NCI-H2196 treated with DMSO at 0.1 percent for 48 hours (cell line): ENCODE measurements at regions not wholly inside any gene's neighbourhood (a gene's known extent, or its start where the extent isn't known, plus 50 kb on each side); places are given as distances from the start of the nearest gene placed in this dataset.
"Not testable (repeated sequence)": the region's sequence is repeated elsewhere in the genome, so short reads cannot be mapped to it uniquely, and the experiment has no call there.

Source experiments
- DNase-seq: peaks from one replicate; lab custom pipeline; 2025; ENCODE audit not compliant: unreplicated experiment; lab: John Stamatoyannopoulos, UW

GRCh38 chr1:9465640-9466039 is 73.6 kb upstream of the SLC25A33 start:
- DNase-seq: no peak

- DNase-seq: no peak
These were observed 72.2 kb upstream of the SLC25A33 start for GRCh38 chr1:9466780-9467758.

- DNase-seq: not testable (repeated sequence)
These were observed 69.4 kb upstream of the SLC25A33 start for GRCh38 chr1:9469882-9470281.

DNA sequence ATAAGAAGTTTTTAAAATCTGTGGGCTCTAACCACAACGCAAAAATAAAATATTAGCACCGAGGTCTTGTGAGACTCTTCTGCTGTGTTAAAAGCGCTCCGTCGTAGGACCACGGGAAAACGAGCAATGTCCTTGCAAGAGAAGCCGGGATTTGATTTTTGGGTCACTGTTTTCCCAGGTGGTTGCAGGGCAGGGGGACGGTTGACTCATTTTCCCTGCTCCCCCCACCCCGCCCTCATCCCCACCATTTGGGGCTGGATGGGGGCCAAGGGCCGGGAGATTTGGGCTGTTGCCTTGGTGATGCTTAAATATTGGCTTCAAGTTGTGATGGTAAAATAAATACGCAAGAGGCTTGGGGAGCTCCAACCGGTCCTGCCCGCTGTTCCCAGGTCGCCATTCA is 67.6 kb upstream of the SLC25A33 start:
- no peak for DNase-seq

GRCh38 chr1:9472386-9473031 is 66.8 kb upstream of the SLC25A33 start:
- DNase-seq: no peak

GRCh38 chr1:9473032-9473807 is 66.0 kb upstream of the SLC25A33 start:
- DNase-seq: peak; percentile 37

DNA sequence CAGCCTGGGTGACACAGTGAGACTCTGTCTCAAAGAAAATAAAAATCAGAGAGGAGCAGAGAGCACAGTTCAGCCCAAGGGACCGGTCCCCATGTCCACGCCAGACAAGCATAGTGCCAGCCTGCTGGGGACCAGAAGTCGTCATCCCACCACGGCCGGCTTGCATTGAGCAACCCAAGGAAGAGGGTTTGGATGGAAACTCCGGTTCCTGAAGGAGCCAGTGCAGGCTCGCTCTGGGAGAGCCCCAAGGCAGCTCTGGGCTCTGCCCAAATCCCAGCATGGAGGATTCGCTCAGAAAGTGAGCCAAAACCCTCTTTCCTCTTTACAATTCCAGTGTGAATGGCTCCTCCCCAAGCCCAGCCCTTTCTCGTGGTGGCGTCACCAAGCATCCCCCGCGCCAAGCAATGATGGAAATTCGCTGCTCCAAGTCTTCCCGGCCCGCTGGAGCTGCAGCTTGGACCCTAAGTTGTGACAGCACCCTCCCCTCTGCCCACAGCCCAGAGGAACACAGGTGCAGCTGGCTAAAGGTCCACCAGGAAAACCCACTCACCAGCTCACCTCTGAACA is 64.1 kb upstream of the SLC25A33 start:
- DNase-seq: no peak

GRCh38 chr1:9476790-9477463 is 62.3 kb upstream of the SLC25A33 start:
- no peak for DNase-seq

DNA sequence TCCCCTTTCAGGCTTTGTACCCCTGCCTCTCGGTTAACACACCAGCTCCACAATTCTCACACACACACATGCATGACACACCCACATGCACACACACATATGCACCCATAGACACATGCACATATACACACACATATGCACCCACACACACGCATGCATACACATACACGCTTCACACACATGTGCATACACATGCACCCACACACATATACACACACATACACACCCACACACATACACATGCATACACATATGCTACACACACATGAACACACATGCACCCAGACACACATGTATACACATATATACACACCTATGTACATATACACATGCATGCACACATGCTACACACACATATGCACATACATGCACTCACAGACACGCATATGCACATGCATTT is 61.7 kb upstream of the SLC25A33 start:
- DNase-seq: no peak

DNA sequence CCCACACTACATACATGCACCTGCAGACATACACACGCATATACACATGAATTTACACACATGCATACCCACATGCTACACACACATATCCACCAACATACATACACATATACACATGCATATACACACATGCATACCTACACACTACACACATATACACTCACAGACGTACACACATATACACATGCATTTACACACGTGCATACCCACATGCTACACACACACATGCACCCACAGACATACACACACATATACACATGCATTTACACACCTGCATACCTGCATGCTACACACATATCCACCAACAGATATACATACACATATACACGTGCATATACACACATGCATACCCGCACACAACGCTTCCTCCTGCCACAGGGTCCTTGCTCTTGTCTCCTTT is 61.2 kb upstream of the SLC25A33 start:
- no peak for DNase-seq

GRCh38 chr1:9481048-9481447 is 58.2 kb upstream of the SLC25A33 start:
- peak; percentile 38 for DNase-seq

DNA sequence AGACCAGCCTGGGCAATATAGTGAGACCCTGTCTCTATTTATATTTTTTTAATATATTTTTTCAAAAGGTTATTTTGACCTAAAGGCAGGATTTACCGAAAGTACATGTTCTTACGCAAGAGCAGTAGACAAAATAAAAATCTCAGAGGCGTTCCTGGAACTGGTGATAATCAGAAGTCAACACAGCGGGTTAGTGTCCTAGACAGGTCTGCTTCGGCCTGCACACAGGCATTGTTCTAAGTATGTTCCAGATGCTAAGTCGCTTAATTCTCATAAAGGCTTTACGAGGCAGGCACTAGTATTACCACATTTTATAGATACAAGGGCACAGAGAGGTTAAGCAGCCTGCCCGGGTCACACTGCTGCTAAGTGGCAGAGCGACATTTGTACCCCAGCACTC is 56.9 kb upstream of the SLC25A33 start:
- no peak for DNase-seq

- DNase-seq: no peak
These were observed 56.3 kb upstream of the SLC25A33 start for GRCh38 chr1:9482816-9483572.

DNA sequence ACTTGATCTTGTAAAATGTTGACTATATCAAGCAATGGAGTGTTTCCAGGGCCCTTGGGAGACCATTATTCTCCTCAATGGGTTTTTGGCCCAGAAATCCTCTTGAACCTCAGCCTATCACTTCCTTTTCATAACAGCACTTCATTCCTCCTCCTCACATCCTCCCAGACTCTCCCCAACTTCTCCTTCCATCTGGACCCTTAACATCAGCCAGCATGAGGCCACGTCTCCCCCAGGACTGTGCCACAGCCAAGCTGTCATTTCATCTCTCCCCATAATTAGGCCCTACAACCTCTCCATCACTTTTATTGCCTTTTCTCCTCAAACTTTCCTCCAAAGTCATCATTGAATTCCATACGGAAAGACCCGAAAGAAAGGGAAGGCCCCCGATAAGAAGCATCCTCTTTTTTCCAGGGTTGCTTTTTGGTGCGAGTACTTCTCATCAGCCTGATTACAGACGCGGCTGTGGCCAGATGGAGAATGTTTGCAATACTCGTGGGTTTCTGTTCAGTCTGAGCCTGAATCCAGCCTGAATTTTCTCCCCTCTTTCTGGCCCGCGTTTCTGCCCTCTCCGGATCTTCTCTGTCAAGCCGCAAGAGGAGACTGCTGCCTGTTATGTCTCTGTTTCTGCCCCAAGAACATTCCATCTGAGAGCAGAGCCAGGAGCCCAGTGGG is 52.7 kb upstream of the SLC25A33 start:
- DNase-seq: no peak
